Type B pancreatic cell (in vitro differentiated cells): ENCODE measurements at regions not wholly inside any gene's neighbourhood (a gene's known extent, or its start where the extent isn't known, plus 50 kb on each side); places are given as distances from the start of the nearest gene placed in this dataset.

ENCODE experiments used
- DNase-seq: peaks from one replicate; pipeline ENCODE4 v3.0.0; 2021; ENCODE audit warnings: mixed read lengths; ENCODE audit not compliant: unreplicated experiment; ENCODE audit errors: extremely low spot score
- H3K27ac Mint-ChIP-seq: 2 replicates; pipeline ENCODE4 v1.8.0; 2021; ENCODE audit warnings: mild to moderate bottlenecking, mixed read lengths
- H3K27me3 Mint-ChIP-seq: 2 replicates; pipeline ENCODE4 v1.8.0; 2021; ENCODE audit warnings: mixed read lengths
- H3K36me3 Mint-ChIP-seq: 2 replicates; pipeline ENCODE4 v1.8.0; 2021; ENCODE audit warnings: mixed read lengths
- H3K4me1 Mint-ChIP-seq: one replicate; pipeline ENCODE4 v1.8.0; 2021; ENCODE audit warnings: mixed read lengths; ENCODE audit not compliant: unreplicated experiment
- H3K4me3 Mint-ChIP-seq: 2 replicates; pipeline ENCODE4 v1.8.0; 2021; ENCODE audit warnings: mild to moderate bottlenecking, mixed read lengths
- H3K9me3 Mint-ChIP-seq: 2 replicates; pipeline ENCODE4 v1.8.0; 2021; ENCODE audit warnings: mixed read lengths
- TF ChIP-seq, protein P1 (sequence below): fragments of 200-600 bp; sonication (generic); conservative IDR thresholded peaks from 2 replicates; pipeline ENCODE4 v1.5.0; 2021; ENCODE audit warnings: antibody characterized with exemption, mild to moderate bottlenecking

DNA sequence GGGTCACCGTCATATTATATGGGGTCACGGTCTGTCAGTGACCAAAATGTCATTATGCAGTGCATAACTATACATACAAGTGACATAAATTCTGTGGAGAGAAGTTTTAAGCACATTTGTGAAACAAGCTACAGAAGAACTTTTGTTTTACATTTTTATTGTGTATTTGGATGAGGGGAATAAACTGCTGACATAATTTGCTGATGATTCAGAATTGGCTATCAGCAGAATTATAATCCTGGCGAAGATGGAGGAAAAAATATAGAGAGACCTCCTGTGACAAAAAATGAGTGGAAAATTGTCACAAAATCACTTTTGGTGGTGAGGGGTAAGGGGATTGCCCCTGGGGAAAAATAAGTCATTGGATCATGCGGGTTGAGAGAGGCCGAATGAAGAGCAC, 116.3 kb upstream of the ANKRD55 start:
- TF ChIP-seq, protein P1, sequence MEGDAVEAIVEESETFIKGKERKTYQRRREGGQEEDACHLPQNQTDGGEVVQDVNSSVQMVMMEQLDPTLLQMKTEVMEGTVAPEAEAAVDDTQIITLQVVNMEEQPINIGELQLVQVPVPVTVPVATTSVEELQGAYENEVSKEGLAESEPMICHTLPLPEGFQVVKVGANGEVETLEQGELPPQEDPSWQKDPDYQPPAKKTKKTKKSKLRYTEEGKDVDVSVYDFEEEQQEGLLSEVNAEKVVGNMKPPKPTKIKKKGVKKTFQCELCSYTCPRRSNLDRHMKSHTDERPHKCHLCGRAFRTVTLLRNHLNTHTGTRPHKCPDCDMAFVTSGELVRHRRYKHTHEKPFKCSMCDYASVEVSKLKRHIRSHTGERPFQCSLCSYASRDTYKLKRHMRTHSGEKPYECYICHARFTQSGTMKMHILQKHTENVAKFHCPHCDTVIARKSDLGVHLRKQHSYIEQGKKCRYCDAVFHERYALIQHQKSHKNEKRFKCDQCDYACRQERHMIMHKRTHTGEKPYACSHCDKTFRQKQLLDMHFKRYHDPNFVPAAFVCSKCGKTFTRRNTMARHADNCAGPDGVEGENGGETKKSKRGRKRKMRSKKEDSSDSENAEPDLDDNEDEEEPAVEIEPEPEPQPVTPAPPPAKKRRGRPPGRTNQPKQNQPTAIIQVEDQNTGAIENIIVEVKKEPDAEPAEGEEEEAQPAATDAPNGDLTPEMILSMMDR, result no peak
- H3K27ac Mint-ChIP-seq, result no peak overlapping the region
- H3K9me3 Mint-ChIP-seq, result no peaks in the 10 kb centered on the region
- H3K36me3 Mint-ChIP-seq, result no peaks in the 10 kb centered on the region
- peaks cover 6% of the 10 kb centered on the region for H3K4me1 Mint-ChIP-seq
- no peak for DNase-seq
- H3K4me3 Mint-ChIP-seq, result no peak overlapping the region
- H3K27me3 Mint-ChIP-seq, result no peaks in the 10 kb centered on the region

DNA sequence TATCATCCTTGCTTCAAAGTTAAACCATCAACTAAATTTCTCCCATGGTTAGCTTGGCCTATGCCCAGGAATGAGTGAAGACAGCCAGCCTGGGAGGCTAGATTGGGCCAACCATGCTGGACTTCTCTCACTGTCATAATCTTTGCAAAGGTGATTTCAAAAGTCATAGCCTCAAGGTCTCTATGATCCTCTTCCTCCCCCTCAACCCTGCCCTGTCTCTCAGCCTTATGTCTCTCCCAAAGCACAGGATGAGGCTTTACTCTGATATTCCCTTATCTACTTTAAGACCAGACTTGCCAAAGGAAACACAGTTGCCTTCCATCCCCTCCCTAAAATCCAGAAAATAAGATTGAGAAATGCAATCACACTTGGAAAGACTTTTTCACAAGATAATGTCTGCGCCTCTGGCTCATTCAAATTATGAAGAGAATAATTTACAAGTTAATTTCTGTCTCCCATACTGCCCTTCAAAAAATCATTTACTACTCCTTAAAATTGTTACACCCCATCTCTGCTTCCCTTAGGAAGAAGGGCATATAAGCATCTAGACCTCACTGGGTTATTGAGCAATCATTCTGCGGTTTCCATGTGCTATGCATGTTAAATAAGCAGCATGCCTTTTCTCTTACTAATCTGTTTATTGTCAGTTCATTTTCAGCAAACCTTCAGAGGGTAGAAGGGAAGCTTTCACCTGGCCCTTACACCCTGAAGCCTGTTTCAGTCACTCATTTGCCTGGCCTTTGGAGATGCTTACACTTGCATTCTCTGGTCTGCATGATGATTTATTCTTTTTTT, 113.8 kb upstream of the ANKRD55 start:
- no peak for DNase-seq
- Mint-ChIP-seq H3K27ac (no peak overlapping the region), H3K4me1 (peaks cover 6% of the 10 kb centered on the region), H3K4me3 (no peak overlapping the region), H3K9me3 (no peaks in the 10 kb centered on the region), H3K27me3 (no peaks in the 10 kb centered on the region), H3K36me3 (no peaks in the 10 kb centered on the region)
- TF ChIP-seq, protein P1, result no peak

DNA sequence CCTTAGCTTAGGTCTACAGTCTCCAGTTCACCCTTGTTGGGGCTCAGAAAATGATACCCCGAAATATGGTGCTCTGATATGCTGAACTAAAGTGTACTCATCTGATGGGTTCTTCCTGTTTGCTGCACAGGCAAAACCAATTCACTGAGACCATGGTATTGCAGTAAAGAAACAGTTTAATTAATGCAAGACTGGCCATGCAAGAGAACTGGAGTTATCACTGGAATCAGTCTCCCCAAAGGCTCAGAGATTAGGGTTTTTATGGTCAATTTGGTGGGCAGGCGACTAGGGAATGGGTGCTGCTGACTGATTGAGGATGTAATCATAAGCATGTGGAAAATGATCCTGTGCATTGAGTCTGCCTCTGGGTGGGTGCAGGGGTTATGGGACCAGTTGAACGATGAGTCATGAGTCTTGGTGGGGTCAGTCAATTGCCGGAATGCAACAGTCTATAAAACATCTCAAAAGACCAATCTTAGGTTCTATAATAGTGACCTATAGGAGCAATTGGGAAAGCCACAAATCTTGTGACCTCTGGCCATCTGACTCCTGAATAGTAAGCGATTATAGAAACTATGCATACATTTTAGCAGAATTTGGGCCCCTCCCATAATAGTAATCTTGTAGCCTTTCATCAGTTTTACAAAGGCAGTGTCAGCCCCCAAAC, 113.0 kb upstream of the ANKRD55 start:
- no peak overlapping the region for H3K27ac Mint-ChIP-seq
- no peaks in the 10 kb centered on the region for H3K36me3 Mint-ChIP-seq
- no peaks in the 10 kb centered on the region for H3K27me3 Mint-ChIP-seq
- no peak for DNase-seq
- no peaks in the 10 kb centered on the region for H3K9me3 Mint-ChIP-seq
- H3K4me3 Mint-ChIP-seq, result no peak overlapping the region
- peaks cover 6% of the 10 kb centered on the region for H3K4me1 Mint-ChIP-seq
- TF ChIP-seq, protein P1, result no peak

DNA sequence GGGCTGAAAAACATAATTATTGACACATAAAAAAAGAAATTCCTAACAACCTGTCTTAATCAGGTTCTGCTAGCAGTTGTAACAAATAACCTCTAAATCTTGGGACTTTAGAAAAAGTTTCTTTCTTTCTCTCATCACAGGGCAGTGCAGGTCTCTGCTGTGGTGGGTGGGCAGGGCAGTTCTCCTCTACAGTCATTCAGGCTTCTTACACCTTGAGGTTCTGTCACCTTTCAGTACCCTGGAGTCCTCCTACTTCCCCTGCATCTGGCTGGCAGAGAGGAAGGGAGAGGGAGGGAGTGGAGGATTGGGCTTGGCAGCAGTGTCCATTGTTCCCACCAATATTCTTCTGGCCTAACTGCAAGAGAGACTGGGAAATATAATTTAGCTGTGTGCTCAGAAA, 112.2 kb upstream of the ANKRD55 start:
- Mint-ChIP-seq H3K4me1 (no peaks in the 10 kb centered on the region), H3K4me3 (no peak overlapping the region), H3K27ac (no peak overlapping the region), H3K9me3 (no peaks in the 10 kb centered on the region), H3K36me3 (no peaks in the 10 kb centered on the region), H3K27me3 (no peaks in the 10 kb centered on the region)
- DNase-seq, result no peak
- TF ChIP-seq, protein P1, result no peak

DNA sequence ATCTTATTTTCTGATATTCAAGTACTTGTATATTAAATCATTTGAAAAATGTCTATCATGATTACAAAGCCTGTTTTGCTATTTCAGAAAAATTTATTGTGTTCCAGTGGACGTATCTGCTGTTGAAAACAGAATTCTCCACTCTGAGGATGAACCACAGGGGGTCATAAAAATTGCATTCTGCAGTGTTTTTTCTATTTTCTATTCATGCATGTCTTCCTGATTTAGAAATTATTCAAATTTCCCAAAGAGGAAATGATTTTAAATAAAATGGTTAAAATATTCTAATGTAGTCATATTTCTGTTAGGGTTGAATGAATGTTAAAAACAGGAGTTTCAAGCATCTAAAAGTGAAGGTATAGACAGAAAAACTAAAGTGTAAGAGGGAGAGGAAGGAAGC, 111.5 kb upstream of the ANKRD55 start:
- DNase-seq, result no peak
- Mint-ChIP-seq H3K27ac (no peak overlapping the region), H3K36me3 (no peaks in the 10 kb centered on the region), H3K9me3 (peaks cover 2% of the 10 kb centered on the region), H3K4me3 (no peak overlapping the region), H3K27me3 (no peaks in the 10 kb centered on the region), H3K4me1 (no peaks in the 10 kb centered on the region)
- TF ChIP-seq, protein P1, result no peak
